Umbilical cord (tissue), 1 donor: ENCODE measurements at regions not wholly inside any gene's neighbourhood (a gene's known extent, or its start where the extent isn't known, plus 50 kb on each side); places are given as distances from the start of the nearest gene placed in this dataset.
"Not testable (repeated sequence)": the region's sequence is repeated elsewhere in the genome, so short reads cannot be mapped to it uniquely, and the experiment has no call there.

Experiments used
- DNase-seq: peaks from one replicate; pipeline ENCODE4 v3.0.0-alpha.2; 2015; ENCODE audit warnings: low spot score

DNA sequence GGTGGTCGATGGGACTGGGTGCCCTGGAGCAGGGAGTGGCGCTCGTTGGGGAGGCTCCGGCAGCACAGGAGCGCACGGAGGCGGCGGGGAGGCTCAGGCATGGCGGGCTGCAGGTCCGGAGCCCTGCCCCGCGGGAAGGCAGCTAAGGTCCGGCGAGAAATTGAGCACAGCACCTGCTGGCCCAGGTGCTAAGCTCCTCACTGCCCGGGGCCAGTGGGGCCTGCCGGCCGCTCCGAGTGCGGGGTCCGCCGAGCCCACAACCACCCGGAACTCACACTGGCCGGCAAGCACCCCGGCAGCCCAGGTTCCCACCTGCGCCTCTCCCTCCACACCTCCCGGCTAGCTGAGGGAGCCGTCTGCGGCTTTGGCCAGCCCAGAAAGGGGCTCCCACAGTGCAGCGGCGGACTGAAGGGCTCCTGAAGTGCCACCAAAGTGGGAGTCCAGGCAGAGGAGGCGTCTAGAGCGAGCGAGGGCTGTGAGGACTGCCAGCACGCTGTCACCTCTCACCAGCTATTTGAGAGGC, 88.8 kb upstream of the EEF2KMT start:
- no peak for DNase-seq

- DNase-seq, result no peak
These were observed 78.9 kb upstream of the EEF2KMT start for GRCh38 chr16:5176505-5176904.

GRCh38 chr16:5175266-5175665, 77.7 kb upstream of the EEF2KMT start:
- no peak for DNase-seq

DNA sequence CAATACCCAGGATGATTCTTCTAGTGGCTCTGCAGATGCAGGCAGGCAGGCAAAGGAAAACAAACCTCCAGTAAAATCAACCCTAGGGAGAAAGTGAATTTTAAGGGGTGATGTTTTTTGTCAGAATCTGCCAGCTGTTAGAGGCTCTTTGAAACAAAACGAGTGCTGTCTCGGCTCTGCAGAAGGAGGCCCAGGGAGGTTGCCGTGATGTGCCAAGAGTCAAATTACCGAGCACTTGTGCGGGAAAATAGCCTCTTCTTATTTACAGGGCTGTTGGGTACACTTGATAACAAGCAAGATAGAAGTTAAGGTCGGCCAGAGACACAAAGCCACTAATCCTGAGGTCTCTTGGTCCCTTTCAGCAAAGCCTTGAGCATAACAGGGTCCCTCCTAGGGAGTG, 68.9 kb upstream of the EEF2KMT start:
- peak; percentile 17 for DNase-seq

DNA sequence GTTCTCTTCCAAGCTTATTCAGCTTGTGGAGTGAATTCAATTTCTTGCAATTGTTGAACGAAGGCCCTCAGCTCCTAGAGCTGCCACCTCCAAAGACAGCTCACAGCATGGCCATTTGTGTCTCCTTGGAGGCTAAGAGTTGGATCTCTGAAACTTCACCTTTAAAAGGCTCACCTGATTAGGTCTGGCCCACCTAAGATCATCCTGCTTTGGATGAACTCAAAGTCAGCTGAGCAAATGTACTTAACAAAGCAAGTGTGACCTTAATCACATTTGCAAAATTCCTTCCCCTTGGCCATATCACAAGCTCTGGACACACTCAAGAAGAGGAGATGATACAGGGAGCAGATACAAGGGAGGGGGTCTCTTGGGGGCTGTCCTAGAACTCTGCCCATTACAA, 67.8 kb upstream of the EEF2KMT start:
- not testable (repeated sequence) for DNase-seq

GRCh38 chr16:5162801-5163200, 65.2 kb upstream of the EEF2KMT start:
- DNase-seq, result not testable (repeated sequence)

GRCh38 chr16:5161888-5162287, 64.3 kb upstream of the EEF2KMT start:
- not testable (repeated sequence) for DNase-seq

- DNase-seq, result not testable (repeated sequence)
These were observed 62.4 kb upstream of the EEF2KMT start for GRCh38 chr16:5160010-5160409.

DNA sequence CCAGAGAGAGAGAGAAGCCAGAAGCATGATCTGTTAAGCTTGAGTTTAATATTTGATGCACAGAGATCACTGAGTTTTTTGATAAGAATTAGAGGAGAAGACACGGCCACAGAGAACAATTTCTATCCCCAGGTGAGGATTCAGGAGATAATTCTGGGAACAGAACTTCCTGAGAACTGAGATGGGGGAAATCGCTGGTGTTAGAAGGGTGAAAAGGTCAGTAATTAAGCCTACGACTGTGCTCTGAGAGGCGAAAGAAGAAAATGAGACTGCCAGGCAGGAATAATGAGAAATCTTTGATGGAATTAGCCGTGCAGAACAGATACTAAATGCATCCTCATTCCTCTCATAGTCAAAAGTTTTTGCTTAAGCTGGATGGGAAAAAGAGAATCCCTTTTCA, 61.9 kb upstream of the EEF2KMT start:
- peak; percentile 17 for DNase-seq

DNA sequence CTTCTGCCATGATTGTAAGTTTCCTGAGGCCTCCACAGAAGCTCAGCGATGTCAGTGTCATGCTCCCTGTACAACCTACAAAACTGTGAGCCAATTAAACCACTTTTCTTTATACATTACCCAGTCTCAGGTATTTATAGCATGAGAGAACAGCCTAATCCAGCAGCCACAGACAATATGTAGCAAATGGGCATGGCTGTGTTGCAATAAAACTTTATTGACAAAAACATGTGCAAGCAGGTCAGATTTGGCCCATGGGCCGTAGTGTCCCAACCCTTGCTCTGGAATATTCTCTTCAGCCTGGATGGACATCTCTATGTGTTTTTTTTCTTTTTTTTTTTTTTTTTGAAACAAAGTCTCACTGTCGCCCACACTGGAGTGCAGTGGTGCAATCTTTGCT, 60.9 kb upstream of the EEF2KMT start:
- DNase-seq, result no peak

DNA sequence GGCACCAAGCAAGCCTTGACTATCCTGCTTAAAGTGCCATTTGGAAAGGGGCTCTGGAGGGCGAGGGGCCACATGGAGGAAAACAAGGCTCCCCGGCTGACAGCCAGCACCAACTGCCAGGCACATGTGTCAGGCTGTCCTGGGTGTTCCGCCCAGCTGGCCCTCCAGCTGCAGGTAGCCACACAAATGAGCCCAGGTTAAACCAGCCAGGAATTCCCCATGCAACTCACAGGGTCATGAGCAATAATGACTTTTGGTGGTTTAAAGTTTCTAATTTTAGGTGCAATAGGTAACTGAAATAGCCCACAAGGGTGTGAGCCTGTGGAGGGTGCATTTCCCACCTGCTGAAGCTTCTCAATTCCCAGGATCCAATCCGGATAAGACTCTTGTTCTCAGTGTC, 58.9 kb upstream of the EEF2KMT start:
- not testable (repeated sequence) for DNase-seq

GRCh38 chr16:5154006-5154405, 56.4 kb upstream of the EEF2KMT start:
- not testable (repeated sequence) for DNase-seq

DNA sequence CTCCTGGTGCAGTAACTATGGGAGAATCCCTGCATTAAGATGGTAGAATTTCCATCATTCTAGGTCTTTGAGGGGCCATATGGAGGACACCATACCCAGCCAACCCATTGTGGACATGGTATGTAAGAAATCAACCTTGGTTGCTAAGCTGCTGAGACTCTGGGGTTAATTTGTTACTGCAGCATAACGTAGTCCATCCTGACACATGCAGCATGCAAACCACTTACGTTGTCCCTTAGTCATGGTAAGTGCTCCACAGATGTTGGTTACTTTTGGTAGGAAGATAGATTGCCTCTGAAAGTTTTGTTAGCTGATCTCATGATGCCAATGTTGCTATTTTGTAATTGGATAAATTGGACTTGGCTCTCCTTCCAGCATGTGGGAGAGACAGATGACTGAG, 53.8 kb upstream of the EEF2KMT start:
- not testable (repeated sequence) for DNase-seq
